Dedifferentiated amniotic fluid mesenchymal stem cell (primary cell): ENCODE measurements at regions not wholly inside any gene's neighbourhood (a gene's known extent, or its start where the extent isn't known, plus 50 kb on each side); places are given as distances from the start of the nearest gene placed in this dataset.

Source experiments
- DNase-seq: peaks from one replicate; pipeline ENCODE4 v3.0.0-alpha.2; 2016; ENCODE audit errors: extremely low spot score

DNA sequence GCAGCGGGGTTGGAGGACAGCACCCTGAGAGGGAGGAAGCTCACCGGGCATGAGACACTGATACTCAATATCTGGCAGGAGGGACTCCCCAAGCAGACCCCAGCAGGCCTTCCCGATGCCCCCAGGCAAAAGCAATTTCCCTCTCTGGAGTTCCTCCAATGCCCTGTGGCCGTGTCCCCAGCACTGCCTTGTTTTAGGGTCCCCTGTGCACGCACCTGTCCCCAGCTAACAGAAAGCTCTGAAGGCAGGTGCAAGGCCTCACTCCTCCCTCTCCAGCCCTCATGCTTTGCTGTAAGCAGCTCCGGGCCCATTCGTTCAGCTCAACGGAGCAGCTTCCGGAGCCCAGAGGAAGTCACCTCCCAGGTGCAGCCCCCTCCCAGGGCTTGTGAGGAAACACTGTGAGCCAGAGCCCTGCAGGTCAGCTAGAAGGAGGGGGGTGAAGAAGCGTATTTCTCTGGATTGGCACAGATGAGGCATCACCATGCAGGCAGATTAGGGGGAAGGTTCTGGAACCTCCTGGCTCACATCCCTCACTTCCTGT, 50.3 kb upstream of the ID2 start:
- DNase-seq = no peak
